Bronchial epithelial cell (primary cell): ENCODE measurements at regions not wholly inside any gene's neighbourhood (a gene's known extent, or its start where the extent isn't known, plus 50 kb on each side); places are given as distances from the start of the nearest gene placed in this dataset.
"Not testable (repeated sequence)": the region's sequence is repeated elsewhere in the genome, so short reads cannot be mapped to it uniquely, and the experiment has no call there.

Source experiments
- DNase-seq: peaks from one replicate; pipeline ENCODE4 v3.0.0-alpha.2; 2010; ENCODE audit warnings: low read depth
- FAIRE-seq: peaks from 2 replicates; lab custom pipeline; 2011; peaks lifted over from hg19 to GRCh38; lab: Jason Lieb, UNC
- H3K27me3 ChIP-seq: 2 replicates; pipeline ENCODE4 v1.5.1; 2011; ENCODE audit warnings: low read length; ENCODE audit not compliant: control insufficient read depth, insufficient read depth
- H3K36me3 ChIP-seq: 2 replicates; pipeline ENCODE4 v1.5.1; 2011; ENCODE audit warnings: low read length; ENCODE audit not compliant: control insufficient read depth, insufficient read depth
- H3K4me3 ChIP-seq: 2 replicates; pipeline ENCODE4 v1.5.1; 2011; ENCODE audit warnings: mild to moderate bottlenecking, low read depth, low read length, control low read depth
- TF ChIP-seq, protein P1 (sequence below): IDR thresholded peaks from 2 replicates; pipeline ENCODE4 v1.5.1; 2011; ENCODE audit warnings: mild to moderate bottlenecking, moderate library complexity, low read length, control low read depth, inconsistent platforms; ENCODE audit not compliant: insufficient read depth, severe bottlenecking

DNA sequence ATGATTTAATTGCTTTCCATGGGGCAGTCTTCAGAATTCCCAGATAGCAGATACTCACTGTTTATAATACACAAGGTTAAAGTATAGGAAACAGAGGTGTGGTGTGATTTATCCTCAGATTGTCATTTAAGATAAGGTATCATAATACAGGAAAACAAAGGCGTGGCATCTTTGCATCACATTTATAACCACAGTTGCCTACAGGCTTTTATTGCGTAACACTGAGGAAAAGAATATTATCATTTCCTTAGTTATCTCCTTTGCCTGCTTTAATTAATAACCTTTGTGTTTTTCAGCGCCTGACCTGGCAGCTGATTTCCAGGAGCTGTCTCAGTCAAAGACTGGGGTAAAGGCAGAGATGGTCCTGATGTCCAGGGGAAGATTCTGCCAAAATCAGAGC is 68.8 kb downstream of the SSX7 start:
- Histone ChIP-seq H3K27me3 (no peaks in the 10 kb centered on the region), H3K4me3 (no peak overlapping the region), H3K36me3 (no peaks in the 10 kb centered on the region)
- DNase-seq (peak; percentile 37), FAIRE-seq (no peak)
- TF ChIP-seq, protein P1, sequence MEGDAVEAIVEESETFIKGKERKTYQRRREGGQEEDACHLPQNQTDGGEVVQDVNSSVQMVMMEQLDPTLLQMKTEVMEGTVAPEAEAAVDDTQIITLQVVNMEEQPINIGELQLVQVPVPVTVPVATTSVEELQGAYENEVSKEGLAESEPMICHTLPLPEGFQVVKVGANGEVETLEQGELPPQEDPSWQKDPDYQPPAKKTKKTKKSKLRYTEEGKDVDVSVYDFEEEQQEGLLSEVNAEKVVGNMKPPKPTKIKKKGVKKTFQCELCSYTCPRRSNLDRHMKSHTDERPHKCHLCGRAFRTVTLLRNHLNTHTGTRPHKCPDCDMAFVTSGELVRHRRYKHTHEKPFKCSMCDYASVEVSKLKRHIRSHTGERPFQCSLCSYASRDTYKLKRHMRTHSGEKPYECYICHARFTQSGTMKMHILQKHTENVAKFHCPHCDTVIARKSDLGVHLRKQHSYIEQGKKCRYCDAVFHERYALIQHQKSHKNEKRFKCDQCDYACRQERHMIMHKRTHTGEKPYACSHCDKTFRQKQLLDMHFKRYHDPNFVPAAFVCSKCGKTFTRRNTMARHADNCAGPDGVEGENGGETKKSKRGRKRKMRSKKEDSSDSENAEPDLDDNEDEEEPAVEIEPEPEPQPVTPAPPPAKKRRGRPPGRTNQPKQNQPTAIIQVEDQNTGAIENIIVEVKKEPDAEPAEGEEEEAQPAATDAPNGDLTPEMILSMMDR: no peak

DNA sequence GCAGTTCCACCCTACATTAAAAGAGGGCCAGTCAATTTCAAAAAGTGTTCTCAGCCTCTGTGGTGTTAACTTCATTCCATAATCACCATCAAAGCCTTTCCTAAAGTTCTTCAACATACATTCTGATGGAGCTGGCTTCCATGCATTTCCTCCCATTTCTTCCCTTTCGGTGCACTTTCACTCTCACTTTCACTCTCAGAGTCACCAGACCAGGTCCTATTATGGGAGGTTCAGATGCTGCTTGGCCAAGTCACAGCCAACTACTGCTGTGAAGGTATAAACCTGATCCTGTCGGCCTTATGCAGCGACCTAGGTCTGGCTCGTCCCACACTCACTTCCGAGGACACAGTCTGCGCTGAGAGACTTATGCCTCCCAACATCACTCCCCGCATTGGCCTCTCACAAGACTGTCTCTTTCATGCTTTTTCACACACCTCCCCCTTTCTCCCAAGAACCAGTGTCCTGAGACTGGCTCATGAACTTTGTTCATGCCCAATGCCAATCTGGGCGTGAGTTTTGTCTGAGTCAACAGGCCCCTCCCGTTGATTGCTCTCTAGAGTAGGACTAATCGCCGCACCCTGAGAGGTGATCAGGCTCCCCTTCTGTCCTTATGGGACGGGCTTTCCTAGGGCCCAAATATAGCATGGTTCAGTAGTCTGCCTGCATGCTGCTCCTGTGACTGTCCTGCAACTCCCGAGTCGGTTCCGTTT is 60.8 kb upstream of the XAGE1B start:
- Histone ChIP-seq H3K27me3 (no peaks in the 10 kb centered on the region), H3K36me3 (no peaks in the 10 kb centered on the region), H3K4me3 (no peak overlapping the region)
- TF ChIP-seq, protein P1: no peak
- DNase-seq (no peak), FAIRE-seq (no peak)

DNA sequence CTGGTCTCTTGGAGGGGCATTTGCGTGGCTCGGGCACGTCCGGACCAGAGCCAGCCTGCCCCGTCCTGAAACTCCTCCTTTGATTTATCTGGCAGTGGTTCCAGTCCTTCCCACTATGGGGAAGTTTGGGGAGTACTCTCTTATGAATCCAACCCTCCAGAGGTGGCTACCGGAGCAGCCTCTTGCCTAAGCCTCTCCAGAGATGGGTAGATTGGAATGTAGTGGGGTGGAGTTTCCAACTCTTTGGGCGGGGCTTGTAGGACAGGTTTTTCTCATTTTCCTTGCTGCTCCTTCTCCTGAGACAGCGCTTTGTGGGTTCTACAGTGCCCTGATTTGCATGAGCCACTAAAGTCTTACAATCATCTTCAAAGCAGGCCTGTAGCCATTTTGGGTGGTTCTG is 60.1 kb upstream of the XAGE1B start:
- no peak for FAIRE-seq
- DNase-seq: peak; percentile 63
- Histone ChIP-seq H3K4me3 (no peak overlapping the region), H3K27me3 (no peaks in the 10 kb centered on the region), H3K36me3 (no peaks in the 10 kb centered on the region)
- TF ChIP-seq, protein P1: no peak

DNA sequence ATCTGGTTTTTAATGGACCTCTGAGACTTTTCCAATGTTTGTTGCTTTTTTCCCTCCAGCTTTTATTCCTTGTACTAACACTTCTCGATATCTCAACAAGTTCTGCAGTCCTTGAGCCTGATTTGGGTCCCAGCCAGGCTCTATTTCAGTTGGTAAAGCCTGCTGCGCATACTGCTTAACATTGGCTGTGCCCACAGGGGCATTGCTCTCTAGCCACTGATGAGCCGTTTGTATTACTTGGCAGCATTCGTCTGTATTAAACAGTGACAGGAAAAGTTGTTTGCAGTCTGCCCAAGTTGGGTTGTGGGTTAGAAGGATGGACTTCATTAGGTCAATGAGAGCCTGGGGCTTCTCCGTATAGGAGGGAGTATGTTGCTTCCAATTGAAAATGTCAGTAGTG is 59.6 kb upstream of the XAGE1B start:
- FAIRE-seq: no peak
- no peak for DNase-seq
- Histone ChIP-seq H3K27me3 (no peaks in the 10 kb centered on the region), H3K36me3 (no peaks in the 10 kb centered on the region), H3K4me3 (no peak overlapping the region)
- TF ChIP-seq, protein P1: no peak

DNA sequence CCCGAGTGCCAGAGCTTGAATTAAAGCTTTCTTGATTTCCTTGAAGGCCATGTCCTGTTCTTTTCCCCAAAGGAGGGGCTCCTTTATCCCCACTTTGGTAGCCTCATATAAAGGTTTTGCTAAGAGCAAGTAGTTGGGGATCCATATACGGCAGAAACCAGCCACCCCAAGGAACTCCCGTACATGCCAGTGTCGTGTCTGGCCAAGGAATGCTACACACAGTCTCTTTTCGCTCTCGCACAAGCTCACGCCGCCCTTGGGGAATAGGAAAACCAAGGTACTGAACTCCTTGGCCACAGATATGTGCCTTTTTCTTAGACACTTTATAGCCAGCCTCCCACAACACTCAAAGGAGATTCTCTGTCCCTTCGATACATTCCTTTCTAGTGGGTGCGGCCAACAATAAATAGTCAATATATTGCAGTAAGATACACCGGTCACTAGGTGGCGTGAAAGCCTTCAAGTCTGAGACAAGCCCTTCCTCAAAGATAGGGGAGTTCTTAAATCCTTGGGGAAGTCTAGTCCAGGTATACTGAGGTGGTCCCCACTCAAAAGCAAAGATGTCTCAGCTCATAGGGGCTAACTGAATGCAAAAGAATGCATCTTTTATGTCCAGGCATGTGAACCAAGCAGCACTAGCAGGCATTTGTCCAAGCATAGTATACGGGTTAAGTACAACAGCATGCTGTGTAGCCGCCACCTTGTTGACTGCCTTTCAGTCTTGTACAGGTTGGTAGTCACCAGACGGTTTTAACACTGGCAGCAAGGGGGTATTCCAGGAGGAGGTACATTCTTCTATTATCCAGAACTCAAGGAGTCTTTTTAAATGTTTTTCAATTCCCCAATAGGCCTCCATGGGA is 57.8 kb upstream of the XAGE1B start:
- TF ChIP-seq, protein P1: peak; percentile 38
- Histone ChIP-seq H3K27me3 (no peaks in the 10 kb centered on the region), H3K36me3 (no peaks in the 10 kb centered on the region), H3K4me3 (no peak overlapping the region)
- DNase-seq (peak; percentile 47), FAIRE-seq (no peak)

DNA sequence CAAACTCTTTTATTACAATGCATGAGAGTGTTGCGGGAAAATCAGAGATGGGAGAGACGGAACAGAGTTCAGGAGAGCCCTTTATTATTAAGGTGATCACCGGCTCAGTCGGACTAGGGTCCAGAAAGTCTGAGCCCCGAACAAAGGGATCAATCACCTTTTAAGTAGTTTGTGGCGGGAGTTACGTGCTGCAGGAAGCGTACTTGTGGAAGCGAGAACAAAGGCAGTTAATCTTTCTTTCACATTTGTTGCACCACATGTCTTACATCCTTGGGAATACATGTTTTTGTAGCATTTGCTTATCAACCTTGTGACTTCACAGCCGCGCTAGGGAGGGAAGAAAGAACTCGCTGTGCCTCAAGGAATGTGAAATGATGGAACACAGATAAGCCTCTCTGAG is 51.3 kb upstream of the XAGE1B start:
- not testable (repeated sequence) for FAIRE-seq, H3K36me3 ChIP-seq, H3K27me3 ChIP-seq

More for the DNA sequence above, 51.3 kb upstream of the XAGE1B start:
- DNase-seq, H3K4me3 ChIP-seq: not testable (repeated sequence)
